NCI-H2227 (cell line): ENCODE measurements at regions not wholly inside any gene's neighbourhood (a gene's known extent, or its start where the extent isn't known, plus 50 kb on each side); places are given as distances from the start of the nearest gene placed in this dataset.
"Not testable (repeated sequence)": the region's sequence is repeated elsewhere in the genome, so short reads cannot be mapped to it uniquely, and the experiment has no call there.

Experiments used
- DNase-seq: peaks from one replicate; lab custom pipeline; 2025; ENCODE audit not compliant: unreplicated experiment; lab: John Stamatoyannopoulos, UW

GRCh38 chr20:51960047-51960675 is 157.8 kb upstream of the SALL4 start:
- no peak for DNase-seq

DNA sequence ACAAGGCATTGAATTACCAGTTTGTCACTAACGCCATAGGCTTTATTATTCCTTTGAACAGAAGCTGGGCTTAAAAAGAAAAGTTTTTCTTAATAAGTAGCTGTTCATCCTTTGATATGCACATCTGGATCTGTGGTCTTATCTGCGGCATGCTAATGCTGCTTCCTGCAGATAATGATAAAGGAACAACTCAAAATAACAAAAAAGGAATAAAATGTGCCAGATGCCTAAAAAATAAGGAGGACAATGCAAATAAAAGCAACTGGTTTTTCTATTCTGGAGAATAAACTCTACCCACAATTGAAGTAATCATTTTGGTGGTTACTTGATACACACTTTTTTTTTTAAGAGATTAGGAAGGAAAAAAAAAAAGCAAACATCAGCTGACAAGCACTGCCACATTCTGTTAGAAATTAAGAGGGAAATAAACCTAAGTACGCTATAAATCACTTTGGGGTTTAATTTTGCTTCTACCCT is 156.8 kb upstream of the SALL4 start:
- no peak for DNase-seq

GRCh38 chr20:51958099-51959065 is 156.1 kb upstream of the SALL4 start:
- DNase-seq, result no peak

DNA sequence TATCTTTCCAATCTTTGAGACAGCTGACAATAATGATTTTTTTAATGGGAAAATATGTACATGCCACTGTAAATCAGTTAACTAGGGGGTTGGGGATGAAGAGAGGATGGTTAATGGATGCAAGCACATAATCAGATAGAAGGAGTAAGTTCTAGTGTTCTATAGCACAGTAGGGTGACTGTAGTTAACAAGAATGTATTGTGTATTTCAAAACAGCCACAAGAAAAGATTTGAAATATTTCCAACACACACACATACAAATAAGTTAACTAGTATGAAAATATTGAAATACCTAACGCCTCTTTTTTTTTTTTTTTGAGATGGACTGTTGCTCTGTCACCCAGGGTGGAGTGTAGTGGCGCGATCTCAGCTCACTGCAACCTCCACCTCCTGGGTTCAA is 153.4 kb upstream of the SALL4 start:
- DNase-seq, result no peak

DNA sequence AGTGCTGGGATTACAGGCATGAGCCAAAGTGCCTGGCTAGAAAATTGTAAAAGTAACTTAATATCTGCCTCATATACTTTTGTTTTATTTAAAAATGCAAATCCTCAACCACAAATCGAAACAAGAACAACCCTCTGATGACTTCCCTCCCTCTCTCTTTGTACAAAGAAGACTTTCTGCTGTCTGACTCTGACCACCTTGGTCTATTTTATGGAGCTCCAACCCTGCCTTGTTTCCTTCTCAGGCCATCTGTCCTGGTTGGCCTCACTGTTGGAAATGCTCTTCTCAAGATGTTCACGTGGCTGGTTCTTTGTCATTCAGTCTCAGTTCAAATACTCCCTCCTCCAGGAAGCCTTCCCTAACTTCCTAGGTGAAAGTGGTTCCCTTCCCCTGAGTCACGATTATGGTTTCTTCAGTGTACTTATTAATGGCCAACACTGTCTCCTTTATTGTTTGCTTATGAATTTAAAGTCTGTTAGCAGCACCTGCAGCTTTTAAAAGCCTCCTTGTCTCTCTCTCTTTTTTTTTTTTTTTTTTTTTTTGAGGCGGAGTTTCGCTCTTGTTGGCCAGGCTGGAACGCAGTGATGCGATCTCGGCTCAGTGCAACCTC is 151.5 kb upstream of the SALL4 start:
- no peak for DNase-seq

- DNase-seq, result no peak
Observed at GRCh38 chr20:51950926-51951325, 148.6 kb upstream of the SALL4 start.

- DNase-seq, result no peak
Observed at GRCh38 chr20:51946586-51946985, 144.3 kb upstream of the SALL4 start.

DNA sequence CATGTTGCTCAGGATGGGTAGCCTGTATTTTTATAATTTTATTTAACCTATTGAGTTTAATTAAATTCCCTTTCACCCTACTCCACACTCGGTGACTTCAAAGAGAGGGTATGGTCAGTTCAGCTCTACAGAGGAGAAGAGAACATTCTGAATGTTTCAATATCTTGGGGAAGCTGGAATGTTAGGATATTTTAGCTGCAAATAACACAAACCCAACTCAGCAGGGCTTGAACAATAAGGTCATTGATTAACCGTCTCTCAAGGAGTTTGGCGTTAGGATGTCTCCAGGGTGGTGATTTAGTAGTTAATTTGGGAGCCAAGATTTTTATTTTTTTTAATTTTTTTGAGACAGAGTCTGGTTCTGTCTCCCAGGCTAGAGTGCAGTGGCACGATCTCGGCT is 143.6 kb upstream of the SALL4 start:
- no peak for DNase-seq

DNA sequence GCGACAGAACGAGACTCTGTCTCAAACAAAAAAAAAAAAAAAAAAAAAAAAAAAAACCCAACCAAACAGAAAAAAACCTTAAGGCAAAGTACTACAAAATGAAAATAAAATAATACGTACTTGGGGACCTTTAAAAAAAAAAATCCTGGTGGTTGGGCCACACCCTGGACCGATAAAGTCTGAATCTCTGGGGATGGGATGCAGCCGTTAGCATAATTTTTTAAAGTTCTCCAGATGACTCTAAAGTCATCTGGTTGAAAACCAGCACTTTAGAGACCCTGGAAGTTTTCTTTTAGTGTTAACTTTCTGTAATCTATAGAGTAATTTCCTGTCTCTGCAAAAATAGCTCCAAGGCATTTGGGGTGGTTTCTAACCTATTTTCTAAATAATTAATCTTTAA is 142.9 kb upstream of the SALL4 start:
- DNase-seq, result no peak

DNA sequence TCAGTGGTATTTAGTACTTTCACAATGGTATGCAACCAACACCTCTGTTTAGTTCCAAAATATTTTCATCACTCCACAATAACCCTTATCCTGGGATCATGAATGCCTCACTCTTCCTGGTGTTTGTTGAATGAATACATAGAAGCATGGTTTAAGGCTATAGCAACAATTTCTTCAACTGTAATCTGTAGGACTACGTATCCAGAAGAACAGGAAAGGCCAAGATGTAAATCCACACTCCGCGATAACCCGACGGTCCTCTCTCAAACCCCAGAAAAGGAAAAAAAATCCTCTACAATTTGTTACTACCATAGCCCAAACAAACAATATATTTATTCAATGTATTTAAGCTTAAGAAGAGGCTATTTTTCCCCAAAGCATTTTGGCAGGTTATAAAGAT is 141.4 kb upstream of the SALL4 start:
- DNase-seq, result no peak

GRCh38 chr20:51943326-51943725 is 141.0 kb upstream of the SALL4 start:
- DNase-seq, result not testable (repeated sequence)

- DNase-seq, result no peak
Observed at GRCh38 chr20:51941503-51941902, 139.2 kb upstream of the SALL4 start.

DNA sequence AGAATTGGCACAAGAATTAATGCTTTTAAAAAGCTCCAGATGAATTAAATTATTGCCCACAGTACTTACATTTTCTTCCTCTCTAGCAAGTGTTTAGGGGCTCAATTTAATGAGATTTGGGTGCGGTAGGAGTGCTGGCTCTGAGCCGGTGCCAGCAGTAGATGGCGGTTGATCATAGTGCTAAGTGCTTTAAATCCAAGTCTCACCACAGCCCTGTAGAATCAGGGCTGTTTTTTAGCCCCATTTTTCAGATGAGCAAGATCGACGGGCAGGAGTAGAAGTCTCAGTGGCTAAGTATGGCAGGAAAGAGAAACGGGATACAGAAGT is 136.9 kb upstream of the SALL4 start:
- DNase-seq, result no peak

GRCh38 chr20:51938559-51939258 is 136.4 kb upstream of the SALL4 start:
- DNase-seq, result no peak

GRCh38 chr20:51937779-51938178 is 135.5 kb upstream of the SALL4 start:
- no peak for DNase-seq

DNA sequence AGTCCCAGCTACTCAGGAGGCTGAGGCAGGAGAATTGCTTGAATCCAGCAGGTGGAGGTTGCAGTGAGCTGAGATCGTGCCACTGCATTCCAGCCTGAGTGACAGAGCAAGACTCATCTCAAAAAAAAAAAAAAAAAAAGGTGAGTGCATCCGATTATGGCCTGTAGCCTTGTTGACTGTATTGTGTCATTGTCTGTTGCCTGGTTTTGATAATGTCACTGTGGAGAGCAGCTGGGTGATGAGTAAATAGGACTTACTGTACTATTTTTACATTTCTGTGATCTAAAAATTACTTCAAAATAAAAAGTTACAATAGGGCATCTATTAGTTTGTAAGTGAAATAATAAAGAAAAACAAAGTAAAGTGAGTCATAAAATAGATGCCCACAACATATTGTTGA is 134.1 kb upstream of the SALL4 start:
- no peak for DNase-seq

GRCh38 chr20:51935003-51935358 is 132.7 kb upstream of the SALL4 start:
- no peak for DNase-seq

DNA sequence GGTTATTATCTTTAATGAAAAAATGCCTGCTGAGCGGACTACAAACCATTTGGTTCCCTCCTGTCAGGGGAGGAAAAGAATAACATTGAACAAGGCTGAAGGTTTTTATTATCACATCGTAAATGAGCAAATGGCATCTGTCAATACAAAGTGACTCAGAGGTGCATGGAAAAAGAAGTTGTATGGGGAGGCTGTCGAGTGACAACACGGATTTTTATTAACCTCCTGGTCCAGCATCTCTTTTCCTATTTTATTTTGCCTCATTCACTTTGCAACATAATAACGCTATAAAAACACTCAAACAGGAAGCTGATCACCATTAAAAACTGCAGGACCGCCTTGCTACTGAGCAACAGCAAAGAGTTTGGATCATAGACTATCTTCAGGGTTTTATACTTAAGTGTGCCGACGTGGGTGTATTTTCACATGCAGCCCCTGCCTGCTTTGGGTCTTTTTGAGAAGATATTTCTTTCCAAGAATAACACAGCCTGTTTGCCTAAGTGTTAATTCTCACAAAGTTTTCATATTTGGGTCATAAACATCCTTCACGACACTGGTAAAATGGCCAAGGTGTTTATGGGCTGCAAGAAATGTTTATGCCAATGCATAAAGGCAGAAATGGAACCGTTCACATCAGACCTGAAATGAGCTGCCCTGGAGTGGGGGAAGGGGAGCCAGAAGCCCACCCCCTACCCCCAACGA is 132.1 kb upstream of the SALL4 start:
- no peak for DNase-seq

DNA sequence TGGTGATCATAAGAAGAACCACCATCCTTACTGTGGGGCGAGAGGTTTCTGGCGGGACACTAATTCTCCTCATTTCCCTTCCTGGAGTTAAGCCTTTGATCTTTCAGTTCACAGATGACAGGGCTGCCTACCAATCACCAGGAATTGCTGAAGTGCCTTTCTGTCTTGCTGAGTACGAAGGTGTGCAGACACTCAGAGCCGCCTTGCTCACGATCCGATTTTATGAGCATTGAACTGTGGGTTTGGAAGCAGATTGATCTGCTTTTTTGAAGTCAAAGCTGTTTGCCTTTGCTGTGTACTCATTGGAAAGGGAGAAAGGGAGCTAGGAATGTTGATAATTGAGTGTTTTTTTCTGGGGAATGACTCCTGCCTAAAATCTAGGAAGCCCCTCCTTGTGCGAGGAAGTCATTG is 129.1 kb upstream of the SALL4 start:
- no peak for DNase-seq

- no peak for DNase-seq
Observed at GRCh38 chr20:51930775-51931174, 128.5 kb upstream of the SALL4 start.

DNA sequence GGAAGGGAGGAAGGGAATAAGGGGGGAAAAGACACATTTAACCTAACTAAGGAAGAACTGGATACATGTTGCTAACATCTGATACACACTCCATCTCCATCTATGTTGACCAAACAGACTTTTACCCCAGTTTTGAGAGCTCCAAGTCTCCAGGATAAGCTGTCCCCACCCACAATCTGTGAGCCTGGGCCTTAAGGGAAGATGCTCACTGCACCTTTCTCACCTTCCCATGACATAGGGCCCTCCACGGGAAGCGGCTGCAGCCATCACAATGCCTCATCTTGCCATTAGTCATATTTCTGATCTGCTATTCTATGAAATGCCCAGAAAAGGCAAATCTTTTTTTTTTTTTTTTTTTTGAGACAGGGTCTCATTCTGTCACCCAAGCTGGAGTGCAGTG is 126.6 kb upstream of the SALL4 start:
- DNase-seq, result no peak
